H1 (cell line): ENCODE measurements at regions not wholly inside any gene's neighbourhood (a gene's known extent, or its start where the extent isn't known, plus 50 kb on each side); places are given as distances from the start of the nearest gene placed in this dataset.

ENCODE experiments used
- CTCF ChIA-PET: fragments of 300-600 bp; sonication (Branson Sonifier 250); formaldehyde crosslinking; loops from one replicate; lab custom pipeline; 2021; ENCODE audit not compliant: partially characterized antibody; lab: Charles Lee
- POLR2A ChIA-PET: fragments of 300-600 bp; sonication (Branson Sonifier 250); formaldehyde crosslinking; loops from one replicate; lab custom pipeline; 2021; ENCODE audit warnings: inconsistent platforms; ENCODE audit not compliant: partially characterized antibody; lab: Charles Lee
- DNase-seq, 2 experiments: peaks; one replicate each; pipeline versions ENCODE4 v3.0.0 to v3.0.0-alpha.2; 2010 to 2022; ENCODE audit warnings: low spot score in 2 of 2, low read depth in 1 of 2, mixed read lengths in 1 of 2
- FAIRE-seq: peaks from 2 replicates; lab custom pipeline; 2011; peaks lifted over from hg19 to GRCh38; lab: Jason Lieb, UNC
- H2AFZ ChIP-seq: 2 replicates; pipeline ENCODE4 v1.8.1; 2012; ENCODE audit warnings: low read length, inconsistent platforms
- H2AK5ac ChIP-seq: 2 replicates; pipeline ENCODE4 v1.6.1; 2013; ENCODE audit warnings: low read depth, low read length
- H2BK120ac ChIP-seq: replicated peaks from 2 replicates; pipeline ENCODE3; 2013; ENCODE audit warnings: low read depth, low read length, inconsistent platforms
- H2BK12ac ChIP-seq: 2 replicates; pipeline ENCODE4 v1.6.1; 2013; ENCODE audit warnings: low read depth, low read length
- H2BK15ac ChIP-seq: 2 replicates; pipeline ENCODE4 v1.6.1; 2013; ENCODE audit warnings: low read length
- H2BK20ac ChIP-seq: 2 replicates; pipeline ENCODE4 v1.6.1; 2013; ENCODE audit warnings: low read length
- H2BK5ac ChIP-seq: 2 replicates; pipeline ENCODE4 v1.6.1; 2013; ENCODE audit warnings: low read depth, low read length
- H3K14ac ChIP-seq: 2 replicates; pipeline ENCODE4 v1.6.1; 2013; ENCODE audit warnings: inconsistent platforms; ENCODE audit not compliant: insufficient read length
- H3K18ac ChIP-seq: 2 replicates; pipeline ENCODE4 v1.6.1; 2013; ENCODE audit warnings: low read length; ENCODE audit errors: extremely low read depth
- H3K23ac ChIP-seq: 2 replicates; pipeline ENCODE4 v1.6.1; 2013; ENCODE audit warnings: inconsistent platforms; ENCODE audit not compliant: insufficient read length
- H3K23me2 ChIP-seq: 2 replicates; pipeline ENCODE4 v1.6.1; 2013; ENCODE audit warnings: low read depth, low read length
- H3K27ac ChIP-seq: 2 replicates; pipeline ENCODE4 v1.6.1; 2011; ENCODE audit warnings: low read depth, low read length, inconsistent platforms
- H3K27me3 ChIP-seq, 4 experiments: replicated peaks in 1 of 4; 1 replicate in 1 of 4; 2 replicates in 3 of 4; pipeline versions ENCODE4 v1.6.1 to v1.8.1; 2011 to 2013; ENCODE audit warnings: low read length in 3 of 4, mild to moderate bottlenecking in 3 of 4, inconsistent platforms in 2 of 4, mixed read lengths in 2 of 4, moderate library complexity in 1 of 4; ENCODE audit not compliant: control insufficient read depth in 3 of 4, insufficient read depth in 3 of 4; ENCODE audit errors: extremely low read depth in 1 of 4
- H3K36me3 ChIP-seq, 4 experiments: 2 replicates each; pipeline versions ENCODE4 v1.6.1 to v1.8.1; 2011 to 2013; ENCODE audit warnings: mild to moderate bottlenecking in 4 of 4, low read length in 3 of 4, moderate library complexity in 2 of 4, control low read depth in 1 of 4, inconsistent platforms in 1 of 4; ENCODE audit not compliant: insufficient read depth in 4 of 4, control insufficient read depth in 2 of 4
- H3K4ac ChIP-seq: replicated peaks from 2 replicates; pipeline ENCODE3; 2013; ENCODE audit warnings: low read length, low read depth, mixed read lengths, inconsistent platforms; ENCODE audit not compliant: insufficient read length
- H3K4me1 ChIP-seq, 4 experiments: replicated peaks in 1 of 4; 1 replicate in 1 of 4; 2 replicates in 3 of 4; pipeline versions ENCODE4 v1.6.1 to v1.8.1; 2011 to 2013; ENCODE audit warnings: low read length in 3 of 4, inconsistent platforms in 2 of 4, mixed read lengths in 1 of 4; ENCODE audit not compliant: insufficient read depth in 4 of 4, control insufficient read depth in 3 of 4
- H3K4me2 ChIP-seq, 2 experiments: 2 replicates each; pipeline versions ENCODE4 v1.6.1 to v1.8.1; 2011 to 2013; ENCODE audit warnings: low read depth in 2 of 2, low read length in 2 of 2, control low read depth in 1 of 2, inconsistent platforms in 1 of 2, mild to moderate bottlenecking in 1 of 2; ENCODE audit not compliant: insufficient read depth in 1 of 2
- H3K4me3 ChIP-seq, 4 experiments: fragments of 200-600, 300-600 bp in 1 of 4; sonication (generic), shearing (Covaris generic), sonication (Bioruptor Twin) in 1 of 4; 2 replicates each; pipeline versions ENCODE4 v1.5.1 to v1.8.1; 2011 to 2016; ENCODE audit warnings: low read length in 4 of 4, low read depth in 3 of 4, control low read depth in 2 of 4, inconsistent platforms in 2 of 4, mild to moderate bottlenecking in 2 of 4, mixed read lengths in 1 of 4, moderate library complexity in 1 of 4; ENCODE audit not compliant: insufficient read depth in 2 of 4; ENCODE audit errors: extremely low read depth in 1 of 4
- H3K56ac ChIP-seq: replicated peaks from 2 replicates; pipeline ENCODE3; 2013; ENCODE audit warnings: low read depth, mild to moderate bottlenecking, mixed read lengths, low read length, inconsistent platforms; ENCODE audit not compliant: insufficient read length
- H3K79me1 ChIP-seq: 2 replicates; pipeline ENCODE4 v1.6.1; 2013; ENCODE audit warnings: low read depth, low read length, control low read depth
- H3K79me2 ChIP-seq, 2 experiments: 2 replicates each; pipeline versions ENCODE4 v1.6.1 to v1.8.1; 2012 to 2013; ENCODE audit warnings: low read length in 2 of 2, mild to moderate bottlenecking in 2 of 2, inconsistent platforms in 1 of 2; ENCODE audit not compliant: insufficient read depth in 2 of 2, control insufficient read depth in 1 of 2
- H3K9ac ChIP-seq, 4 experiments: replicated peaks in 1 of 4; 1 replicate in 1 of 4; 2 replicates in 3 of 4; pipeline versions ENCODE4 v1.6.1 to v1.8.1; 2011 to 2013; ENCODE audit warnings: low read depth in 3 of 4, low read length in 3 of 4, control low read depth in 2 of 4, mild to moderate bottlenecking in 2 of 4, moderate library complexity in 2 of 4, inconsistent platforms in 1 of 4; ENCODE audit errors: extremely low read depth in 1 of 4
- H3K9me3 ChIP-seq, 2 experiments: 2 replicates each; pipeline versions ENCODE4 v1.6.1 to v1.8.1; 2012 to 2013; ENCODE audit warnings: mild to moderate bottlenecking in 2 of 2, moderate library complexity in 2 of 2, control low read depth in 1 of 2, inconsistent platforms in 1 of 2, low read depth in 1 of 2, low read length in 1 of 2, mixed read lengths in 1 of 2; ENCODE audit not compliant: insufficient read depth in 2 of 2
- H4K20me1 ChIP-seq, 2 experiments: replicated peaks in 1 of 2; 2 replicates each; pipeline versions ENCODE3 to v1.8.1; 2011 to 2013; ENCODE audit warnings: inconsistent platforms in 2 of 2, low read length in 2 of 2, mild to moderate bottlenecking in 1 of 2; ENCODE audit not compliant: insufficient read depth in 2 of 2, control insufficient read depth in 1 of 2
- H4K5ac ChIP-seq: 2 replicates; pipeline ENCODE4 v1.6.1; 2013; ENCODE audit warnings: low read length, low read depth, mixed read lengths, inconsistent platforms; ENCODE audit not compliant: insufficient read length
- H4K8ac ChIP-seq: 2 replicates; pipeline ENCODE4 v1.8.0; 2013; ENCODE audit warnings: mild to moderate bottlenecking, moderate library complexity, low read length, inconsistent platforms; ENCODE audit not compliant: insufficient read depth; ENCODE audit errors: extremely low read depth
- H4K91ac ChIP-seq: replicated peaks from 2 replicates; pipeline ENCODE3; 2013; ENCODE audit warnings: low read length, mixed read lengths, inconsistent platforms; ENCODE audit not compliant: insufficient read length
- CREB1 ChIP-seq: IDR thresholded peaks from 2 replicates; pipeline ENCODE4 v1.6.1; 2012; ENCODE audit warnings: inconsistent platforms
- FOSL1 ChIP-seq: IDR thresholded peaks from 2 replicates; pipeline ENCODE4 v1.6.1; 2011; ENCODE audit warnings: mild to moderate bottlenecking, low read depth, low read length, moderate library complexity; ENCODE audit not compliant: insufficient read depth
- GABPA ChIP-seq: IDR thresholded peaks from 2 replicates; pipeline ENCODE4 v1.6.1; 2011; ENCODE audit warnings: mild to moderate bottlenecking, low read length, moderate library complexity, borderline replicate concordance; ENCODE audit not compliant: insufficient read depth
- GTF2F1 ChIP-seq: IDR thresholded peaks from 2 replicates; pipeline ENCODE4 v1.6.1; 2012; ENCODE audit warnings: low read depth, low read length, improper control_type of control experiment, borderline replicate concordance
- JUN ChIP-seq: IDR thresholded peaks from 2 replicates; pipeline ENCODE4 v1.6.1; 2011; ENCODE audit warnings: low read depth, mild to moderate bottlenecking, improper control_type of control experiment, low read length
- KDM1A ChIP-seq: fragments of 200-600, 300-600 bp; sonication (generic); IDR thresholded peaks from 2 replicates; pipeline ENCODE4 v1.7.1; 2016; ENCODE audit warnings: mild to moderate bottlenecking, low read length, borderline replicate concordance
- NRF1 ChIP-seq: IDR thresholded peaks from 2 replicates; pipeline ENCODE4 v1.6.1; 2011; ENCODE audit warnings: mild to moderate bottlenecking, low read depth, low read length, improper control_type of control experiment
- RNF2 ChIP-seq: fragments of 200-900, 300-1000 bp; sonication (generic); IDR thresholded peaks from 2 replicates; pipeline ENCODE4 v1.7.1; 2016; ENCODE audit warnings: borderline replicate concordance, low read depth, mild to moderate bottlenecking, antibody characterized with exemption, low read length; ENCODE audit not compliant: poor library complexity, severe bottlenecking; ENCODE audit errors: missing control alignments
- SIX5 ChIP-seq: IDR thresholded peaks from 2 replicates; pipeline ENCODE4 v1.6.1; 2011; ENCODE audit warnings: mild to moderate bottlenecking, low read depth, low read length
- SP1 ChIP-seq: IDR thresholded peaks from 2 replicates; pipeline ENCODE4 v1.6.1; 2011; ENCODE audit warnings: low read depth, low read length
- WGBS, 2 experiments: shearing (Covaris generic) in 1 of 2; methylation state at CpG; one replicate each; pipeline versions ENCODE4 v1.1.6 to v1.1.7; 2013 to 2015; ENCODE audit warnings: low lambda C conversion rate in 2 of 2, mixed read lengths in 2 of 2, inconsistent platforms in 1 of 2, low coverage in 1 of 2, missing lambda C conversion rate in 1 of 2; ENCODE audit not compliant: insufficient replicate concordance in 2 of 2, insufficient coverage in 1 of 2, insufficient read length in 1 of 2; ENCODE audit errors: extremely low coverage in 1 of 2, missing lambda C conversion rate in 1 of 2; 5-methylcytosine and 5-hydroxymethylcytosine counted together
- TF ChIP-seq, protein P1 (sequence below): IDR thresholded peaks from 2 replicates; pipeline ENCODE4 v1.6.1; 2012; ENCODE audit warnings: inconsistent platforms
- TF ChIP-seq, protein P2 (sequence below): IDR thresholded peaks from 2 replicates; pipeline ENCODE4 v1.6.1; 2012; ENCODE audit warnings: inconsistent platforms

- no peak overlapping the region for H3K27ac ChIP-seq
- no peaks in the 10 kb centered on the region for H3K36me3 ChIP-seq
- no peak overlapping the region for H2BK20ac ChIP-seq
- no peak for TF ChIP-seq RNF2
- TF ChIP-seq, protein P1, sequence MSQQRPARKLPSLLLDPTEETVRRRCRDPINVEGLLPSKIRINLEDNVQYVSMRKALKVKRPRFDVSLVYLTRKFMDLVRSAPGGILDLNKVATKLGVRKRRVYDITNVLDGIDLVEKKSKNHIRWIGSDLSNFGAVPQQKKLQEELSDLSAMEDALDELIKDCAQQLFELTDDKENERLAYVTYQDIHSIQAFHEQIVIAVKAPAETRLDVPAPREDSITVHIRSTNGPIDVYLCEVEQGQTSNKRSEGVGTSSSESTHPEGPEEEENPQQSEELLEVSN, result no peak
- TF ChIP-seq CREB1, result no peak
- no peak for TF ChIP-seq GABPA
- no peak for TF ChIP-seq SP1
- no peak for TF ChIP-seq GTF2F1
- TF ChIP-seq SIX5, result no peak
- TF ChIP-seq FOSL1, result no peak
- TF ChIP-seq JUN, result no peak
- no peak for TF ChIP-seq NRF1
- TF ChIP-seq KDM1A, result no peak
- TF ChIP-seq, protein P2, sequence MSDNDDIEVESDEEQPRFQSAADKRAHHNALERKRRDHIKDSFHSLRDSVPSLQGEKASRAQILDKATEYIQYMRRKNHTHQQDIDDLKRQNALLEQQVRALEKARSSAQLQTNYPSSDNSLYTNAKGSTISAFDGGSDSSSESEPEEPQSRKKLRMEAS, result no peak
- TF ChIP-seq, all 59 proteins: peak for 0
- ChIA-PET CTCF (no interaction called here), POLR2A (no interaction called here)
- Histone ChIP-seq H3K4me2 (no peak overlapping the region), H3K56ac (no peak overlapping the region), H3K79me1 (no peaks in the 10 kb centered on the region), H3K14ac (no peak overlapping the region), H3K79me2 (no peaks in the 10 kb centered on the region), H3K23ac (no peak overlapping the region), H4K20me1 (no peaks in the 10 kb centered on the region), H4K8ac (no peak overlapping the region), H2AK5ac (no peak overlapping the region), H3K4me1 (no peaks in the 10 kb centered on the region), H2BK12ac (no peak overlapping the region), H2BK5ac (no peak overlapping the region), H3K27me3 (no peaks in the 10 kb centered on the region), H3K4ac (no peak overlapping the region), H2BK120ac (no peak overlapping the region), H2AFZ (no peak overlapping the region), H3K9ac (no peak overlapping the region), H3K18ac (no peak overlapping the region), H3K23me2 (no peaks in the 10 kb centered on the region), H3K4me3 (no peak overlapping the region), H2BK15ac (no peak overlapping the region), H4K5ac (no peak overlapping the region), H4K91ac (no peak overlapping the region), H3K9me3 (peaks cover 2 to 4% of the 10 kb centered on the region in 2 experiments; a peak in 2 of 4 replicates)
- FAIRE-seq, result no peak
- no peak for DNase-seq
- 63% methylated on average over 3 of the region's 3 CpGs; no CpG with 5 or more reads in 1 of the 2 experiments for WGBS, 2 experiments
Observed at GRCh38 chr3:13710251-13710650, 161.3 kb downstream of the FBLN2 start.
